ENCODE measurements at regions not wholly inside any gene's neighbourhood (a gene's known extent, or its start where the extent isn't known, plus 50 kb on each side); places are given as distances from the start of the nearest gene placed in this dataset.

DNA sequence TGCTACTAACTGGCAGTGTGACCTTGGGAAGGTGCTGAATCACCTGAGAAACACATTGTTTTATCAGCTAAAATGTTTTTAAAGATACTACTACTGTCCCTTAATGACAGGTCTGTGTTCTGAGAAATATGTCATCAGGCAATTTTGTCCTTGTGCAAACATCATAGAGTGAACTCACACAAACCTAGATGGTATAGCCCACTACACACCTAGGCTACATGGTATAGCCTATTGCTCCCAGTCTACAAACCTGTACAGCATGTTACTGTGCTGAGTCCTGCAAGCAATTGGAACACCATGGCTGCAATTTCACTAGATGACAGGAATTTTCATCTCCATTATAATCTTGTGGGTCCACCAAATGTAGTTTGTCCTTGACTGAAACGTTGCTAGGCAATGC lies 101.3 kb upstream of the GUCY1A1 start:
- H3K4me3 ChIP-seq (ENCODE audit: low read depth, low read length) = no peak overlapping the region
- no peaks in the 10 kb centered on the region for H3K36me3 ChIP-seq (replicated peaks)
- TF ChIP-seq, protein P1, sequence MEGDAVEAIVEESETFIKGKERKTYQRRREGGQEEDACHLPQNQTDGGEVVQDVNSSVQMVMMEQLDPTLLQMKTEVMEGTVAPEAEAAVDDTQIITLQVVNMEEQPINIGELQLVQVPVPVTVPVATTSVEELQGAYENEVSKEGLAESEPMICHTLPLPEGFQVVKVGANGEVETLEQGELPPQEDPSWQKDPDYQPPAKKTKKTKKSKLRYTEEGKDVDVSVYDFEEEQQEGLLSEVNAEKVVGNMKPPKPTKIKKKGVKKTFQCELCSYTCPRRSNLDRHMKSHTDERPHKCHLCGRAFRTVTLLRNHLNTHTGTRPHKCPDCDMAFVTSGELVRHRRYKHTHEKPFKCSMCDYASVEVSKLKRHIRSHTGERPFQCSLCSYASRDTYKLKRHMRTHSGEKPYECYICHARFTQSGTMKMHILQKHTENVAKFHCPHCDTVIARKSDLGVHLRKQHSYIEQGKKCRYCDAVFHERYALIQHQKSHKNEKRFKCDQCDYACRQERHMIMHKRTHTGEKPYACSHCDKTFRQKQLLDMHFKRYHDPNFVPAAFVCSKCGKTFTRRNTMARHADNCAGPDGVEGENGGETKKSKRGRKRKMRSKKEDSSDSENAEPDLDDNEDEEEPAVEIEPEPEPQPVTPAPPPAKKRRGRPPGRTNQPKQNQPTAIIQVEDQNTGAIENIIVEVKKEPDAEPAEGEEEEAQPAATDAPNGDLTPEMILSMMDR (IDR thresholded peaks at IDR 0.05; ENCODE audit: low read depth, low read length, missing control alignments) = no peak
- no peak for DNase-seq
- in situ Hi-C loops (cut with HindIII; ENCODE audit: low pct_ligation_motif_present, low sequenced_read_pairs) = no loop called here
- no peak overlapping the region for H3K27ac ChIP-seq
- H3K27me3 ChIP-seq (replicated peaks) = no peaks in the 10 kb centered on the region

DNA sequence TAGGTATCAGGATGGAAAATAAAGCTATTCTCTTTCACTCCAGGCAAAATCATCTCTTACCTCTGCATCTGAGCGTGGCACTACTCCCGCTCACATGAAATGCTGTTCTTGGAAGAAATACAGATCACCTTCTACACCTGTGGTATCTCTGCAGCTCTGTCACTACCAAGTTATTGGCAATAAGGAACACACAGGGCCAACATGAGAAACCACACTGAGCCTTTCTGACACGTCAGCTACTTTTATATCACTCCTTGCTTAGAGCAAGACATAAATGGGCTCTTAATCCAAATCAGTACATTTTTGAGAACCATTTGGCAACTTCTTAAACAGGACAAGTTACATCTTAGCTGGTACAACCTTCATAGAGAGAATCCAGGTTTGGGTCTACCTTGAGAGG lies 101.8 kb upstream of the GUCY1A1 start:
- no peak overlapping the region for H3K4me3 ChIP-seq (ENCODE audit: low read depth, low read length)
- TF ChIP-seq, protein P1 (IDR thresholded peaks at IDR 0.05; ENCODE audit: low read depth, low read length, missing control alignments) = no peak
- in situ Hi-C loops (cut with HindIII; ENCODE audit: low pct_ligation_motif_present, low sequenced_read_pairs) = no loop called here

DNA sequence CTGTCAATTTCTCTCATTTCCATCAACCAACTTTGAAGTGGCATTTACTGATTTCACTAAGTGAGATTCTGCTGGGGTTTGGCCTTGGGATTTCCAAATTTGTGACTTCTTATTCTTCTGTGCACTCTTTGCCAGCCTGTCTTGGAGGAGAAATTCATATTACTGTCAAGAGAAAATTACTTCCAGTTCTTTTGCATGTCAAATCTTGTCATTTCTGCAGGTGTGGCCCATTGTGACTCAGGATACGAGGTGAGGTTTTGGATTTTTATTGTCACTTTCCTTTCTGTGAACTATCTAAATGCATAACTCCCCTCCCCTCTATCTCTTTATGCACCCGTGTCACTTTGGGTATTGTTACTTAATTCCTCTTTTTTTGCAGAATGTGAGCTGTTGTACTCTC lies 102.6 kb upstream of the GUCY1A1 start:
- no peak overlapping the region for H3K27ac ChIP-seq
- H3K27me3 ChIP-seq (replicated peaks) = no peaks in the 10 kb centered on the region
- in situ Hi-C loops (cut with HindIII; ENCODE audit: low pct_ligation_motif_present, low sequenced_read_pairs) = no loop called here
- no peak for DNase-seq
- TF ChIP-seq, protein P1 (IDR thresholded peaks at IDR 0.05; ENCODE audit: low read depth, low read length, missing control alignments) = no peak
- H3K36me3 ChIP-seq (replicated peaks) = no peaks in the 10 kb centered on the region
- H3K4me3 ChIP-seq (ENCODE audit: low read depth, low read length) = no peak overlapping the region

More for the DNA sequence above, 101.8 kb upstream of the GUCY1A1 start:
- no peaks in the 10 kb centered on the region for H3K27me3 ChIP-seq (replicated peaks)
- H3K36me3 ChIP-seq (replicated peaks) = no peaks in the 10 kb centered on the region
- no peak for DNase-seq
- H3K27ac ChIP-seq = no peak overlapping the region

DNA sequence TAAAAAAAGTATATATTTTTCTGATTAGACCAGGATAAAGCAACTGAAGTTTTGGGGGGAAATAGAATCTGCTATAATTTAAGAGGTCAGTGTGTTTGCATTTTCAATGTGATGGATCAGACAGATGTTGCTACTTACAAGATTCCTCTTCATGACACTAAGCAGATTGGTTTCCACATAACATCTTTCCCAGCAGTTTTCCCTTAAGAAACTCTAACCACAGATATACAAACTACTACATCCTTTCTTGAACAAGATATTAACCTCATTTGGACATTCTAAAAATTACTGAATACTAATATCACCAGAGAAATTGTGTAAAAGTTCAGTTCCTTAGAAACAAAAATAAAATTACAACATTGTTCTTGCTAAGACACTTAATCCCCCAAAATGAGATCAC lies 106.7 kb upstream of the GUCY1A1 start:
- no peaks in the 10 kb centered on the region for H3K36me3 ChIP-seq (replicated peaks)
- no peak for DNase-seq
- no peaks in the 10 kb centered on the region for H3K27me3 ChIP-seq (replicated peaks)
- TF ChIP-seq, protein P1 (IDR thresholded peaks at IDR 0.05; ENCODE audit: low read depth, low read length, missing control alignments) = no peak
- no peak overlapping the region for H3K4me3 ChIP-seq (ENCODE audit: low read depth, low read length)
- in situ Hi-C loops (cut with HindIII; ENCODE audit: low pct_ligation_motif_present, low sequenced_read_pairs) = no loop called here
- no peak overlapping the region for H3K27ac ChIP-seq

DNA sequence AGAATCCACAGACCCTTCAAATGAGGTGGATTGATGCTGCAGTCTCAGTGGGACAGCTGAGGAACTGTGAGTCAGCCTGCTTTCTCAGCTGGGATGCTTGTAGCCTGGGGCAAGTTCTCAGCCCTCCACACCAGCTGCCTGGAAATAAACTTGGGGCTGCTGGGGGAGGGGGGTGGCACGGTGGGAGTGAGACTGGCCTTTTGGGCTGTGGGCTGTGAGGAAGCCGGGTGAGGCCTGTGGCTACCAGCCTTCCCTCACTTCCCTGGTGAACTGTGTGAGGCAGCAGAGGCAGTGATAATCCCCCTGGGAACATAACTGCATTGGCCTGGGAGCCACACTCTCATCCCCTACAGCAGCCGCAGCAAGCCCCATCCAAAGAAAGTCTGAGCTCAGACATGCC lies 114.5 kb upstream of the GUCY1A1 start:
- Histone ChIP-seq H3K36me3 (replicated peaks) (no peaks in the 10 kb centered on the region), H3K27me3 (replicated peaks) (no peaks in the 10 kb centered on the region), H3K4me3 (ENCODE audit: low read depth, low read length) (no peak overlapping the region), H3K27ac (no peak overlapping the region)
- in situ Hi-C loops (cut with HindIII; ENCODE audit: low pct_ligation_motif_present, low sequenced_read_pairs) = no loop called here
- TF ChIP-seq, protein P1 (IDR thresholded peaks at IDR 0.05; ENCODE audit: low read depth, low read length, missing control alignments) = no peak
- DNase-seq = peak; percentile 9

DNA sequence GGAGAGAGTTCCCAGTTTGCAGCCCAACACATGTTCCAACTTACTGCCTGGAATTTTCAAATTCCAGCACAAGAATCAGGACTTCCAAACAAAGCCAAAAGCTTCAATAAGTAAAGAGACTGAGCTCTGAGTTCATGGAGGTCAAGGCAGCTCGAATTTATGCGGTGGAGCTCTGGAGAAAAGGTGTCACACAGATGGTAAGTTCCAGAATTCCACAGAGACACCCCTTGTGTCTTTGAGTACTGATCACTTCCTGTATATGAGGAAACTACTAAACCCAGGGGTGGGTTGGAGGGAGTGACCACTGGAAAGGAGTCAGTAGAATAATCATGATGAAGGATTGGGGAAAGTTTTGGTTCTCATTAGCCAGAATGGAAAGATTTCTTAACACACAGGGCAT lies 118.5 kb upstream of the GUCY1A1 start:
- no peak for DNase-seq
- in situ Hi-C loops (cut with HindIII; ENCODE audit: low pct_ligation_motif_present, low sequenced_read_pairs) = no loop called here
- H3K4me3 ChIP-seq (ENCODE audit: low read depth, low read length) = no peak overlapping the region
- no peaks in the 10 kb centered on the region for H3K27me3 ChIP-seq (replicated peaks)
- TF ChIP-seq, protein P1 (IDR thresholded peaks at IDR 0.05; ENCODE audit: low read depth, low read length, missing control alignments) = no peak
- no peak overlapping the region for H3K27ac ChIP-seq
- H3K36me3 ChIP-seq (replicated peaks) = no peaks in the 10 kb centered on the region
